Ascending aorta (tissue), 2 donors: ENCODE measurements at regions not wholly inside any gene's neighbourhood (a gene's known extent, or its start where the extent isn't known, plus 50 kb on each side); places are given as distances from the start of the nearest gene placed in this dataset.
"Not testable (repeated sequence)": the region's sequence is repeated elsewhere in the genome, so short reads cannot be mapped to it uniquely, and the experiment has no call there.

Experiments used
- DNase-seq, 2 donors: peaks; one replicate each; pipeline ENCODE4 v3.0.0-alpha.2; 2019; ENCODE audit warnings: low spot score in 2 of 2
- H3K27ac ChIP-seq, 2 donors: fragments of 200-600 bp; sonication (generic); one replicate each; pipeline ENCODE4 v1.5.1; 2016 to 2017; ENCODE audit warnings: mild to moderate bottlenecking in 1 of 2
- H3K27me3 ChIP-seq: fragments of 200-600 bp; sonication (generic); one replicate; pipeline ENCODE4 v1.5.1; 2017
- H3K36me3 ChIP-seq, 2 donors: fragments of 200-600 bp; sonication (generic); one replicate each; pipeline ENCODE4 v1.5.1; 2016
- H3K4me1 ChIP-seq, 2 donors: fragments of 200-600 bp; sonication (generic); one replicate each; pipeline ENCODE4 v1.5.1; 2016 to 2017; ENCODE audit warnings: mild to moderate bottlenecking in 1 of 2
- H3K4me3 ChIP-seq, 2 donors: fragments of 200-600 bp; sonication (generic); one replicate each; pipeline ENCODE4 v1.5.1; 2016 to 2017; ENCODE audit warnings: mild to moderate bottlenecking in 1 of 2
- H3K9me3 ChIP-seq, 2 donors: fragments of 200-600 bp; sonication (generic); one replicate each; pipeline ENCODE4 v1.5.1; 2016
- intact Hi-C: fragments of 100-400 bp; cut with DNase I; formaldehyde crosslinking; loops from one replicate; pipeline ENCODE4 v1.15.1; 2023
- TF ChIP-seq, protein P1 (sequence below), 3 experiments: fragments of 200-600 bp in 2 of 3; fragments of 450-650 bp in 1 of 3; sonication (generic) in 2 of 3; IDR thresholded peaks; one replicate each; pipeline ENCODE4 v1.5.1; 2016 to 2019; ENCODE audit warnings: antibody characterized with exemption in 3 of 3, mild to moderate bottlenecking in 1 of 3, moderate library complexity in 1 of 3

DNA sequence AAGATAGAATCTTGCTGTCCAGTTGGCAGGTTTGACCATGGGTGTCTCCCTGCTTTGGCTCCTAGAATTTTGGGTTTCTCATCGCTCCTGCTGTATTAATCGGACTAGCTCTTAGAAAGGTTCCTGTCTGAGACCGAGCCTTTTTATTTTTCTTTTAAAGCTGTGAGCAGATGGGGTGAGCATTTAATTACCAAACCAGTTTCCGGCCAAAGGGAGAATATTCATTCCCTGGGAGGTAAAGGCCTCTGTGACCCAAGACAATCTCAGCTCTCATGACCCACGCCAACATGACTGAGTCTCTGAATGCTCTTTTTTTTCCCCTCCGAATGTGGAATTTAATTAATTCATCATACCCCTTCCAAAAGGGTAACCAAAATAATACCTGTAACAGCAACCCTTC, 464.7 kb upstream of the TMEM132C start:
- H3K36me3 ChIP-seq = no peaks in the 10 kb centered on the region

DNA sequence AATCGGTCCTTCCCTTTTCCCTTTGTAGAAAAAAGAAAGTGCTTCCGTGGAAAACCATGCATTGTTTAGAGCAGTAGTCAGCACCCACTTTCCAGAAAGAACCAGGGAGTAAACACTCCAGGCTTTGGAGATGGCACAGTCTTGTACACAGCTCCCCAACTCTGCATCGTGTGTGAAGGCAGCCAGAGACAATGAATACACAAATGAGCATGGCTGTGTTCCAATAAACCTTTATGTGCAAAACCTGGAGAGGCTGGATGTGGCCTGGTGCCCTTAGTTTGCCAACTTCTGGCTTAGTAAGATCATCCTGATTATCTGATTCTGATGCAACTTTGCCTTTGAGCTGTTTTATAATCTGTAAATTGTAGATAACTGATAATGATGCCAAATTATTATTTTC, 463.4 kb upstream of the TMEM132C start:
- Histone ChIP-seq H3K4me3 (no peak overlapping the region), H3K36me3 (no peaks in the 10 kb centered on the region), H3K9me3 (no peaks in the 10 kb centered on the region), H3K4me1 (no peaks in the 10 kb centered on the region), H3K27ac (no peak overlapping the region), H3K27me3 (no peaks in the 10 kb centered on the region)
- intact Hi-C loops = no loop called here
- TF ChIP-seq, protein P1, sequence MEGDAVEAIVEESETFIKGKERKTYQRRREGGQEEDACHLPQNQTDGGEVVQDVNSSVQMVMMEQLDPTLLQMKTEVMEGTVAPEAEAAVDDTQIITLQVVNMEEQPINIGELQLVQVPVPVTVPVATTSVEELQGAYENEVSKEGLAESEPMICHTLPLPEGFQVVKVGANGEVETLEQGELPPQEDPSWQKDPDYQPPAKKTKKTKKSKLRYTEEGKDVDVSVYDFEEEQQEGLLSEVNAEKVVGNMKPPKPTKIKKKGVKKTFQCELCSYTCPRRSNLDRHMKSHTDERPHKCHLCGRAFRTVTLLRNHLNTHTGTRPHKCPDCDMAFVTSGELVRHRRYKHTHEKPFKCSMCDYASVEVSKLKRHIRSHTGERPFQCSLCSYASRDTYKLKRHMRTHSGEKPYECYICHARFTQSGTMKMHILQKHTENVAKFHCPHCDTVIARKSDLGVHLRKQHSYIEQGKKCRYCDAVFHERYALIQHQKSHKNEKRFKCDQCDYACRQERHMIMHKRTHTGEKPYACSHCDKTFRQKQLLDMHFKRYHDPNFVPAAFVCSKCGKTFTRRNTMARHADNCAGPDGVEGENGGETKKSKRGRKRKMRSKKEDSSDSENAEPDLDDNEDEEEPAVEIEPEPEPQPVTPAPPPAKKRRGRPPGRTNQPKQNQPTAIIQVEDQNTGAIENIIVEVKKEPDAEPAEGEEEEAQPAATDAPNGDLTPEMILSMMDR (IDR thresholded peaks at IDR 0.05) = no peak
- no peak for DNase-seq

More for the DNA sequence above, 464.7 kb upstream of the TMEM132C start:
- TF ChIP-seq, protein P1 (IDR thresholded peaks at IDR 0.05) = no peak
- Histone ChIP-seq H3K27ac (no peak overlapping the region), H3K27me3 (no peaks in the 10 kb centered on the region), H3K4me3 (no peak overlapping the region), H3K9me3 (no peaks in the 10 kb centered on the region), H3K4me1 (no peaks in the 10 kb centered on the region)
- DNase-seq = no peak
- intact Hi-C loops = no loop called here

DNA sequence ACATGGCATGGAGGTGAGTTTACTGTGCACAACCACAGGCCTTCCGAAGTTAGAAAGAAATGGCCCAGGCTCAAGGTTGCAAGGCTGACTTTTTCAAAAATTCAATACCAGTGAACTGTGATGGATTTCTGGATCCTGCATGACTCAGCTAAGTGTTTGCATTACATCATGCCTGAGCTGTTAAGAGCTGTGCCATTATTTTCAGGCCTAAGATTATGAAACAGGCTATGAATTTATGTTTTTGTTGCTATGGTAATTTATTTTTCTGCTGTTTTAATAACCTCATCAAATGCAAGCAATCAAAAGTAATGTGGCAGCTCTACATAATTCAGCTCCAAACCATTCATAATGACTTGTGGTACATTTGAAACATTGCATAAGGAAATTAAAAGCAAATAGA, 457.7 kb upstream of the TMEM132C start:
- peak overlapping the region in 1 of 2 donors; percentile 75 for H3K27ac ChIP-seq

DNA sequence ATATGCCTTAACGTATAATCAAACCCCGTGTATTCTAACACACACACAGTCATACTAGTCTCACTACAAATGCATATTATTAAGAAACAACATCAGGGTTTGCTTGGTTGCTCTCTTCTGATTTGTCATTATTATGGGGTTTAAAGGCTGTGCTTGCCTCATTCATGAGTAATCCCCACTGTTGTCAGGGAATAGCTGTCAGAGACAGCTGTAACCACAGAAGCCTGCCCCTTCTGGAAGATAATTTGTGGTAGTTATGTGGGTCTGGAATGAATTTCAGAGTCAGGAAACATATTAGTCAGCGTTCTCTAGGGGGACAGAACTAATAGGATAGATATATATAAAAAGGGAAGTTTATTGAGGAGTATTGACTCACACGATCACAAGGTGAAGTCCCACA, 456.9 kb upstream of the TMEM132C start:
- Histone ChIP-seq H3K36me3 (no peaks in the 10 kb centered on the region), H3K4me3 (no peak overlapping the region), H3K27ac (peak overlapping the region in 1 of 2 donors; percentile 75), H3K27me3 (no peaks in the 10 kb centered on the region), H3K4me1 (peaks cover 0 to 10% of the 10 kb centered on the region in 2 donors), H3K9me3 (no peaks in the 10 kb centered on the region)
- TF ChIP-seq, protein P1 (IDR thresholded peaks at IDR 0.05) = no peak
- no peak for DNase-seq
- intact Hi-C loops = no loop called here

More for the DNA sequence above, 457.7 kb upstream of the TMEM132C start:
- Histone ChIP-seq H3K27me3 (no peaks in the 10 kb centered on the region), H3K4me3 (no peak overlapping the region), H3K4me1 (peaks cover 0 to 10% of the 10 kb centered on the region in 2 donors), H3K9me3 (no peaks in the 10 kb centered on the region), H3K36me3 (no peaks in the 10 kb centered on the region)
- peak in 1 of 2 donors; percentile 68 for DNase-seq
- intact Hi-C loops = no loop called here
- TF ChIP-seq, protein P1 (IDR thresholded peaks at IDR 0.05) = no peak

DNA sequence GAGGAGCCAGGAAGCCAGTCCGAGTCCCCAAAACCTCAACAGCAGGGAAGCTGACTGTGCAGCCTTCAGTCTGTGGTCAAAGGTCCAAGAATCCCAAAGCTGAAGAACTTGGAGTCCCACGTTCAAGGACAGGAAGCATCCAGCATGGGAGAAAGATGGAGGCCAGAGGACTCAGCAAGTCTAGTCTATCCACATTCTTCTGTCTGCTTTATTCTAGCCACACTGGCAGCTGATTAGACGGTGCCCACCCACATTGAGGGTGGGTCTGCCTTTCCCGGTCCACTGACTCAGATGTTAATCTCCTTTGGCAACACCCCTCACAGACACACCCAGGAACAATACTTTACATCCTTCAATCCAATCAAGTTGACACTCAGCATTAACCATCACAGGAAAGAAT, 456.5 kb upstream of the TMEM132C start:
- H3K4me1 ChIP-seq, H3K4me3 ChIP-seq, H3K9me3 ChIP-seq, intact Hi-C loops, DNase-seq, H3K36me3 ChIP-seq, H3K27me3 ChIP-seq: not testable (repeated sequence)
- H3K27ac ChIP-seq = peak overlapping the region in 1 of 2 donors; percentile 75

DNA sequence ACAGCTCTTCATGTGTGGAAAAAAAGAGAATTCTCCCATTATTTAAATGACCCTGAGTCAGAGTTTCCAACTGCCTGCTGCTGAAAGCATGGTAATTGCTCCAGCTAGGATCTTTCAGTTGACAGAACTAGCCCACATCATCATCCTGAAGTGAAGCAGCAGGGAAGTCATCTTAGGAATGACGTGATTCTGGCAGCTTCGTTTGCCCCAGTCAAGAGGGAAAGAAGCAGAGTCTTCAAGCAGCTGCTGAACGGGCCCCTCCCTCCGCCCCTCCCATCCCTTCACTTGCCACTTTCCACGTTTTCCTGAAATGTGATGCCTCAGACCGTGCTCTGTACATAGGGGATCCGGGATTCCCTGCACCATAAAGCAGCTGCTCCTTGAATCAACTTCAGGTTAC, 455.0 kb upstream of the TMEM132C start:
- intact Hi-C loops = no loop called here
- Histone ChIP-seq H3K4me3 (no peak overlapping the region), H3K9me3 (no peaks in the 10 kb centered on the region), H3K36me3 (no peaks in the 10 kb centered on the region), H3K4me1 (peaks cover 0 to 10% of the 10 kb centered on the region in 2 donors), H3K27ac (no peak overlapping the region), H3K27me3 (no peaks in the 10 kb centered on the region)
- DNase-seq = no peak
- TF ChIP-seq, protein P1 (IDR thresholded peaks at IDR 0.05) = no peak
